GM12801 (cell line): ENCODE measurements at regions not wholly inside any gene's neighbourhood (a gene's known extent, or its start where the extent isn't known, plus 50 kb on each side); places are given as distances from the start of the nearest gene placed in this dataset.

Experiments used
- CTCF ChIP-seq: IDR thresholded peaks from one replicate; pipeline ENCODE4 v1.5.1; 2011; ENCODE audit warnings: control low read depth; ENCODE audit not compliant: insufficient read length; ENCODE audit errors: extremely low read depth

DNA sequence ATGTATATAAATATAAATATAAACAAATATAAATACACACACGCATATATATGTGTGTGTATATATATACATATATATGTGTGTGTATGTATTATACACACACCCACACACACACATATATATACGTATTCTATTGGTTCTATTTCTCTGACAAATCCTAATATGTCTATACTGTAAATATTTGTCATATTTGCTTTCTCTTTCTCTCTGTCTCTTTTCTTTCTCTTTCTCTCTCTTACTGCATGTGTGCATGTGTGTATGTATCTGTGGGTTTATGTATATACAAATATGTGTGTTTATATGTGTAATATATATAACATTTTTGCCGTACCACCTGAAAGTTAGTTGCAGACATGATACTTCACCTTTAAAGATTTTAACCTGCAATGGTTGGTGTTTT is 174.2 kb upstream of the PLEKHG7 start:
- TF ChIP-seq CTCF = no peak

DNA sequence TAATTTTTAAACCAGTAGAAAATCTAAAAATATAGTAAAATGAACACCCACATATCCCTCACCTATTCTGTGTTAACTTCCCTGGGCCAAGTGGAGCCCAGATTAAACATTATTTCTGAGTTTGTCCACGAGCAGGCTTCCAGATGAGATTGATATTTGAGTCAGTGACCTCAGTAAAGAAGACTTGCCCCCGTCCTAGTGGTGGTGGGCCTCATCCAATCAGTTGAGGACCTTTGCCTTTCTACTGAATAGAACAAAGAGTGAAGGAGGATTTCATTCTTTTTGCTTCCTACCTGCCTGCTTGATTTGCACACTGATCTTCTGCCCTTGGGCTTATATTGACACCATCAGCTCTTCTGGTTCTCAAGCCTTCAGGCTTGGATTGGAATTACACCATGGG is 174.7 kb upstream of the PLEKHG7 start:
- TF ChIP-seq CTCF = no peak

- no peak for TF ChIP-seq CTCF
These were observed 178.3 kb upstream of the PLEKHG7 start for GRCh38 chr12:92524489-92524888.

GRCh38 chr12:92520511-92520910 is 182.3 kb upstream of the PLEKHG7 start:
- TF ChIP-seq CTCF = no peak

- TF ChIP-seq CTCF = no peak
These were observed 183.5 kb upstream of the PLEKHG7 start for GRCh38 chr12:92519284-92519683.

- TF ChIP-seq CTCF = no peak
These were observed 184.7 kb upstream of the PLEKHG7 start for GRCh38 chr12:92518071-92518470.

- TF ChIP-seq CTCF = no peak
These were observed 186.6 kb upstream of the PLEKHG7 start for GRCh38 chr12:92516277-92516600.

GRCh38 chr12:92513231-92513730 is 189.5 kb upstream of the PLEKHG7 start:
- no peak for TF ChIP-seq CTCF
